GM13977 (cell line): ENCODE measurements at regions not wholly inside any gene's neighbourhood (a gene's known extent, or its start where the extent isn't known, plus 50 kb on each side); places are given as distances from the start of the nearest gene placed in this dataset.

Experiments
- DNase-seq: peaks from one replicate; pipeline ENCODE4 v3.0.0; 2012; ENCODE audit warnings: low spot score
- CTCF ChIP-seq: IDR thresholded peaks from 2 replicates; pipeline ENCODE4 v1.5.1; 2012; ENCODE audit warnings: mild to moderate bottlenecking, control low read depth; ENCODE audit not compliant: insufficient read depth; ENCODE audit errors: extremely low read depth, missing control alignments
- in situ Hi-C: fragments of 300-500 bp; cut with MboI; formaldehyde crosslinking; loops from one replicate; pipeline ENCODE4 v1.12.0; 2022; ENCODE audit warnings: low sequenced_read_pairs, low pct_unique_long_range_greater_than_20kb, mixed read lengths, inconsistent platforms; ENCODE audit not compliant: unreplicated experiment

- in situ Hi-C loops = no loop called here
- no peak for TF ChIP-seq CTCF
- no peak for DNase-seq
Observed at GRCh38 chr2:21480162-21480561, 356.4 kb downstream of the TDRD15 start.

- in situ Hi-C loops = no loop called here
- no peak for DNase-seq
- no peak for TF ChIP-seq CTCF
Observed at GRCh38 chr2:21484643-21485042, 360.9 kb downstream of the TDRD15 start.

GRCh38 chr2:21486445-21486844, 362.7 kb downstream of the TDRD15 start:
- in situ Hi-C loops = no loop called here
- TF ChIP-seq CTCF = no peak
- no peak for DNase-seq

- in situ Hi-C loops = no loop called here
- TF ChIP-seq CTCF = no peak
- DNase-seq = no peak
Observed at GRCh38 chr2:21489080-21489479, 365.3 kb downstream of the TDRD15 start.

- in situ Hi-C loops = no loop called here
- DNase-seq = no peak
- TF ChIP-seq CTCF = no peak
Observed at GRCh38 chr2:21498016-21498415, 374.2 kb downstream of the TDRD15 start.

GRCh38 chr2:21500401-21500945, 376.7 kb downstream of the TDRD15 start:
- in situ Hi-C loops = no loop called here
- DNase-seq = no peak
- no peak for TF ChIP-seq CTCF

GRCh38 chr2:21501376-21502027, 377.7 kb downstream of the TDRD15 start:
- no peak for TF ChIP-seq CTCF
- in situ Hi-C loops = no loop called here
- no peak for DNase-seq
